GM18511 (cell line): ENCODE measurements at regions not wholly inside any gene's neighbourhood (a gene's known extent, or its start where the extent isn't known, plus 50 kb on each side); places are given as distances from the start of the nearest gene placed in this dataset.
"Not testable (repeated sequence)": the region's sequence is repeated elsewhere in the genome, so short reads cannot be mapped to it uniquely, and the experiment has no call there.

Experiments used
- ATAC-seq: cut with Tn5 transposase; IDR thresholded peaks from one replicate; pipeline ENCODE4 v1.9.1; 2021; ENCODE audit warnings: mild to moderate bottlenecking, moderate library complexity; ENCODE audit not compliant: unreplicated experiment

GRCh38 chr7:27032839-27033238, 63.0 kb downstream of the HOXA1 start:
- no peak for ATAC-seq

- peak; percentile 95 for ATAC-seq
These were observed 64.3 kb downstream of the HOXA1 start for GRCh38 chr7:27031289-27032172.

GRCh38 chr7:27030393-27031050, 65.3 kb downstream of the HOXA1 start:
- no peak for ATAC-seq

- no peak for ATAC-seq
These were observed 70.5 kb downstream of the HOXA1 start for GRCh38 chr7:27025270-27025669.

GRCh38 chr7:27010068-27010467, 85.7 kb downstream of the HOXA1 start:
- ATAC-seq, result no peak

- no peak for ATAC-seq
These were observed 95.3 kb downstream of the HOXA1 start for GRCh38 chr7:27000496-27000895.

- not testable (repeated sequence) for ATAC-seq
These were observed 97.5 kb downstream of the HOXA1 start for GRCh38 chr7:26998284-26998683.

- no peak for ATAC-seq
These were observed 100.1 kb downstream of the HOXA1 start for GRCh38 chr7:26995666-26996065.

GRCh38 chr7:26993816-26994810, 101.7 kb downstream of the HOXA1 start:
- ATAC-seq, result no peak

GRCh38 chr7:26992670-26993069, 103.1 kb downstream of the HOXA1 start:
- ATAC-seq, result no peak

GRCh38 chr7:26991796-26992195, 104.0 kb downstream of the HOXA1 start:
- no peak for ATAC-seq

- ATAC-seq, result no peak
These were observed 105.7 kb downstream of the HOXA1 start for GRCh38 chr7:26989897-26990670.

- ATAC-seq, result no peak
These were observed 106.9 kb downstream of the HOXA1 start for GRCh38 chr7:26988836-26989374.

GRCh38 chr7:26987338-26987737, 108.5 kb downstream of the HOXA1 start:
- no peak for ATAC-seq

GRCh38 chr7:26978146-26978545, 113.8 kb upstream of the SKAP2 start:
- ATAC-seq, result no peak

GRCh38 chr7:26976840-26977239, 112.5 kb upstream of the SKAP2 start:
- ATAC-seq, result no peak

GRCh38 chr7:26971924-26972323, 107.5 kb upstream of the SKAP2 start:
- ATAC-seq, result not testable (repeated sequence)

GRCh38 chr7:26965724-26966123, 101.3 kb upstream of the SKAP2 start:
- no peak for ATAC-seq

- no peak for ATAC-seq
These were observed 99.9 kb upstream of the SKAP2 start for GRCh38 chr7:26964156-26964808.
